IMR-90 (cell line): ENCODE measurements at regions not wholly inside any gene's neighbourhood (a gene's known extent, or its start where the extent isn't known, plus 50 kb on each side); places are given as distances from the start of the nearest gene placed in this dataset.

ENCODE experiments used
- ATAC-seq: fragments of 200-7000 bp; cut with Tn5 transposase; 2 replicates; pipeline ENCODE4 v1.9.1; 2020; ENCODE audit warnings: low read depth, mild to moderate bottlenecking, moderate library complexity
- BruUV-seq: library from RNA; stranded (reverse); fragments of 400-500 nt; replicated peaks from 2 replicates; lab custom pipeline; 2021; lab: Mats Ljungman, UMichigan
- CTCF ChIA-PET: fragments of 300-600 bp; formaldehyde crosslinking; extraction: SDS; loops from one replicate; lab custom pipeline; 2021; ENCODE audit warnings: antibody characterized with exemption; lab: Yijun Ruan, JAX
- POLR2A ChIA-PET: fragments of 300-600 bp; sonication (Branson Sonifier 250); formaldehyde crosslinking; loops from one replicate; lab custom pipeline; 2022; ENCODE audit warnings: antibody characterized with exemption; ENCODE audit not compliant: unreplicated experiment; lab: Charles Lee
- DNase-seq: peaks from one replicate; pipeline ENCODE4 v3.0.0; 2013
- H2AFZ ChIP-seq: replicated peaks from 2 replicates; pipeline ENCODE3; 2013; ENCODE audit warnings: low read length, mild to moderate bottlenecking; ENCODE audit not compliant: poor library complexity
- H2AK5ac ChIP-seq: 2 replicates; pipeline ENCODE4 v1.6.1; 2013; ENCODE audit warnings: low read depth, low read length, inconsistent platforms
- H2AK9ac ChIP-seq: replicated peaks from 2 replicates; pipeline ENCODE3; 2013; ENCODE audit warnings: mild to moderate bottlenecking, low read depth, low read length, moderate library complexity; ENCODE audit not compliant: poor library complexity
- H2BK120ac ChIP-seq: 2 replicates; pipeline ENCODE4 v1.6.1; 2013; ENCODE audit warnings: low read depth, low read length, inconsistent platforms
- H2BK15ac ChIP-seq: 3 replicates; pipeline ENCODE4 v1.6.1; 2013; ENCODE audit warnings: low read depth, low read length, inconsistent platforms
- H2BK20ac ChIP-seq: 2 replicates; pipeline ENCODE4 v1.6.1; 2013; ENCODE audit warnings: low read depth, mild to moderate bottlenecking, inconsistent platforms, low read length, moderate library complexity
- H2BK5ac ChIP-seq: 2 replicates; pipeline ENCODE4 v1.6.1; 2013; ENCODE audit warnings: mild to moderate bottlenecking, low read depth, low read length, inconsistent platforms; ENCODE audit not compliant: poor library complexity, severe bottlenecking
- H3K14ac ChIP-seq: replicated peaks from 2 replicates; pipeline ENCODE4 v1.6.1; 2013; ENCODE audit warnings: low read depth, low read length, inconsistent platforms
- H3K18ac ChIP-seq: 2 replicates; pipeline ENCODE4 v1.6.1; 2013; ENCODE audit warnings: low read depth, low read length, control low read depth
- H3K23ac ChIP-seq: 2 replicates; pipeline ENCODE4 v1.6.1; 2013; ENCODE audit warnings: low read depth, low read length, inconsistent platforms
- H3K27ac ChIP-seq: 2 replicates; pipeline ENCODE4 v1.5.1; 2013; ENCODE audit warnings: mild to moderate bottlenecking, control low read depth, low read length; ENCODE audit not compliant: insufficient read depth
- H3K27me3 ChIP-seq: 2 replicates; pipeline ENCODE4 v1.6.1; 2013; ENCODE audit warnings: low read length; ENCODE audit not compliant: control insufficient read depth, insufficient read depth
- H3K36me3 ChIP-seq: 2 replicates; pipeline ENCODE4 v1.6.1; 2013; ENCODE audit warnings: low read length, mixed read lengths; ENCODE audit not compliant: control insufficient read depth, insufficient read depth
- H3K4ac ChIP-seq: 2 replicates; pipeline ENCODE4 v1.6.1; 2013; ENCODE audit warnings: low read depth, low read length, inconsistent platforms
- H3K4me1 ChIP-seq: 2 replicates; pipeline ENCODE4 v1.6.1; 2013; ENCODE audit warnings: low read length, mixed read lengths; ENCODE audit not compliant: control insufficient read depth, insufficient read depth
- H3K4me2 ChIP-seq: 2 replicates; pipeline ENCODE4 v1.6.1; 2013; ENCODE audit warnings: low read depth, mild to moderate bottlenecking, control low read depth, low read length, moderate library complexity
- H3K4me3 ChIP-seq: 2 replicates; pipeline ENCODE4 v1.5.1; 2013; ENCODE audit warnings: low read depth, mild to moderate bottlenecking, control low read depth, low read length, moderate library complexity; ENCODE audit not compliant: insufficient read depth
- H3K56ac ChIP-seq: 2 replicates; pipeline ENCODE4 v1.6.1; 2013; ENCODE audit warnings: low read length, inconsistent platforms; ENCODE audit not compliant: insufficient read depth; ENCODE audit errors: extremely low read depth
- H3K79me1 ChIP-seq, 2 experiments: 2 replicates each; pipeline ENCODE4 v1.6.1; 2013; ENCODE audit warnings: low read length in 2 of 2, inconsistent platforms in 1 of 2, low read depth in 1 of 2
- H3K9ac ChIP-seq: 2 replicates; pipeline ENCODE4 v1.6.1; 2013; ENCODE audit warnings: low read depth, low read length, control low read depth
- H3K9me1 ChIP-seq: 2 replicates; pipeline ENCODE4 v1.6.1; 2013; ENCODE audit warnings: low read length, inconsistent platforms; ENCODE audit not compliant: insufficient read depth
- H3K9me3 ChIP-seq: 2 replicates; pipeline ENCODE4 v1.6.1; 2013; ENCODE audit warnings: low read length; ENCODE audit not compliant: control insufficient read depth, insufficient read depth
- H4K20me1 ChIP-seq: 2 replicates; pipeline ENCODE4 v1.6.1; 2013; ENCODE audit warnings: low read length, inconsistent platforms; ENCODE audit not compliant: insufficient read depth
- H4K5ac ChIP-seq: 2 replicates; pipeline ENCODE4 v1.6.1; 2013; ENCODE audit warnings: mild to moderate bottlenecking, low read depth, low read length, control low read depth
- H4K8ac ChIP-seq, 2 experiments: 2 replicates each; pipeline ENCODE4 v1.6.1; 2013; ENCODE audit warnings: low read depth in 2 of 2, low read length in 2 of 2, control low read depth in 1 of 2, inconsistent platforms in 1 of 2
- H4K91ac ChIP-seq: 2 replicates; pipeline ENCODE4 v1.6.1; 2013; ENCODE audit warnings: low read depth, low read length, inconsistent platforms; ENCODE audit not compliant: insufficient read depth
- CEBPB ChIP-seq: IDR thresholded peaks from 2 replicates; pipeline ENCODE4 v1.6.1; 2012; ENCODE audit warnings: low read depth, low read length, improper control_type of control experiment
- RCOR1 ChIP-seq: IDR thresholded peaks from 2 replicates; pipeline ENCODE4 v1.6.1; 2012; ENCODE audit warnings: mild to moderate bottlenecking, low read length, improper control_type of control experiment; ENCODE audit not compliant: insufficient replicate concordance
- WGBS, 2 experiments: methylation state at CpG; one replicate each; pipeline versions ENCODE4 v1.1.5 to v1.1.7; 2013; ENCODE audit warnings: missing lambda C conversion rate in 2 of 2; ENCODE audit not compliant: insufficient read length in 1 of 2; ENCODE audit errors: extremely low coverage in 2 of 2; 5-methylcytosine and 5-hydroxymethylcytosine counted together
- dilution Hi-C: fragments of 300-500 bp; cut with HindIII; formaldehyde crosslinking; loops from one replicate; pipeline ENCODE4 v1.14.3; 2018; ENCODE audit warnings: low sequenced_read_pairs; ENCODE audit not compliant: unreplicated experiment
- in situ Hi-C: fragments of 300-500 bp; cut with MboI; formaldehyde crosslinking; loops from 3 replicates; pipeline ENCODE4 v1.14.3; 2019; ENCODE audit warnings: low sequenced_read_pairs, inconsistent platforms, mixed read lengths
- intact Hi-C: fragments of 100-400 bp; cut with micrococcal nuclease; formaldehyde crosslinking; loops from 2 replicates; pipeline ENCODE4 v1.10.0; 2022

DNA sequence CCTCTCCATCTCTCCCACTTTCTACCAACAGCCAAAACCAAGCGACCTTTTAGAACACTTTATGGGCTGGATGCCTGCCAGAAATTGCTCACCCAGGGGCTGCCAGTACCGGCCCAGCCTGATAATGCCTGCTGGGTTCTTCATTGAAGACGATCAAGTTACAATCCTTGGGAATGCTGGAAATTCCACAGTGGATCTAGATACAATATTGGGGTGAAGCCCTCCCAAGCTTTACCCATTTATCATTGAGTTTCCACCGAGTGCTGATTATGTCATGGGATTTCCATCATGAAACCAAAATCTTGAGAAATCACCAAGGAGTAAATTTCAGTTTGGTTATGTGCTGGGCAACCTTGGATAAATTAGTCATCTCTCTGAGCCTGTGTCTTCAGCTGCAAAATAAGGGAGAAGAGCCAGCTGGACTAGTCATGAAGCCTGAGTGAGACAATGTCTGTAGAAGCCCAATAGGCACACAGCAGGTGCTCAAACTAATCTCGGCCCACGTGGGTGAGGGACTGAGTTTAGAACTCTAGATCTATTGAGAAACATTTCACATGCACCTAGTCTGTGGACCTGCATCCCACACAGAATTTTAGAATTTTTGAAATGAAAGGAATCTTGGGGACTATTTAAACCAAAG is 75.5 kb upstream of the CLMN start:
- Histone ChIP-seq H3K56ac (no peak overlapping the region), H4K8ac (no peak overlapping the region), H3K9ac (no peak overlapping the region), H3K27me3 (peaks cover 2% of the 10 kb centered on the region; the same call in 1 of the 2 replicates), H2BK15ac (no peak overlapping the region), H4K5ac (no peak overlapping the region), H3K23ac (no peak overlapping the region), H3K27ac (no peak overlapping the region), H3K9me3 (no peaks in the 10 kb centered on the region), H4K91ac (no peak overlapping the region), H3K4me1 (no peaks in the 10 kb centered on the region), H2BK5ac (no peak overlapping the region), H2BK120ac (no peak overlapping the region), H3K4me2 (no peak overlapping the region), H3K36me3 (no peaks in the 10 kb centered on the region), H2AK5ac (no peak overlapping the region), H2AFZ (no peak overlapping the region), H3K9me1 (no peaks in the 10 kb centered on the region), H2AK9ac (no peak overlapping the region), H4K20me1 (no peaks in the 10 kb centered on the region), H2BK20ac (no peak overlapping the region), H3K14ac (no peak overlapping the region), H3K4me3 (no peak overlapping the region), H3K18ac (no peak overlapping the region), H3K79me1 (no peaks in the 10 kb centered on the region), H3K4ac (no peak overlapping the region)
- dilution Hi-C loops (no loop called here), in situ Hi-C loops (no loop called here), intact Hi-C loops (no loop called here)
- no peak for ATAC-seq
- no CpG with 5 or more reads among the region's 6 CpGs for WGBS, 2 experiments
- no TSS peak for BruUV-seq
- DNase-seq = no peak
- CTCF ChIA-PET = no interaction called here
- POLR2A ChIA-PET = no interaction called here
- TF ChIP-seq CEBPB = no peak
- TF ChIP-seq RCOR1 = no peak
